SK-MEL-5 (cell line): ENCODE measurements at regions not wholly inside any gene's neighbourhood (a gene's known extent, or its start where the extent isn't known, plus 50 kb on each side); places are given as distances from the start of the nearest gene placed in this dataset.
"Not testable (repeated sequence)": the region's sequence is repeated elsewhere in the genome, so short reads cannot be mapped to it uniquely, and the experiment has no call there.

Experiments
- DNase-seq: peaks from one replicate; pipeline ENCODE4 v3.0.0-alpha.2; 2016; ENCODE audit warnings: low read depth, low spot score
- in situ Hi-C: cut with HindIII; loops from 2 replicates; pipeline ENCODE4 v1.10.0; 2016; ENCODE audit warnings: low sequenced_read_pairs, high pct_unique_total_duplicates, low pct_unique_long_range_greater_than_20kb

DNA sequence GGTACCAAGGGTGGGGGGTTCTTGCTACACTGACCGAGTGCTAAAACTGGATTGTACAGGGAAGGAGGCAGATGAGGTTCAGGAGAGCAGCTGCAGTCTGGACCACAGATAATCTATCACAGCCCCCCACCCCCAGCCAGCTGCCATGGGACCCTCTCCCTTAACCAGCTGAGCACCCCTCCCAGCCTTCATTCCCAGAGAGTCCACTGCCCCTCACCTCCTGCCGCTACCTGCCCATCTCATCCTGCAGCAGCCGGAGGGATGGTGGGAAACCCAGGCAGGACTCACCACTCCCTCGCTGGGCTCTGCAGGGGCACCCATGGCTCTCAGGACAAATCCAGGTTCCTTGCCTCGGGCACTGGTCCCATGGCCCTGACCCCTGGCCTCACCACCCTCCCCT, 66.7 kb downstream of the MRPL36 start:
- in situ Hi-C loops = no loop called here
- no peak for DNase-seq

DNA sequence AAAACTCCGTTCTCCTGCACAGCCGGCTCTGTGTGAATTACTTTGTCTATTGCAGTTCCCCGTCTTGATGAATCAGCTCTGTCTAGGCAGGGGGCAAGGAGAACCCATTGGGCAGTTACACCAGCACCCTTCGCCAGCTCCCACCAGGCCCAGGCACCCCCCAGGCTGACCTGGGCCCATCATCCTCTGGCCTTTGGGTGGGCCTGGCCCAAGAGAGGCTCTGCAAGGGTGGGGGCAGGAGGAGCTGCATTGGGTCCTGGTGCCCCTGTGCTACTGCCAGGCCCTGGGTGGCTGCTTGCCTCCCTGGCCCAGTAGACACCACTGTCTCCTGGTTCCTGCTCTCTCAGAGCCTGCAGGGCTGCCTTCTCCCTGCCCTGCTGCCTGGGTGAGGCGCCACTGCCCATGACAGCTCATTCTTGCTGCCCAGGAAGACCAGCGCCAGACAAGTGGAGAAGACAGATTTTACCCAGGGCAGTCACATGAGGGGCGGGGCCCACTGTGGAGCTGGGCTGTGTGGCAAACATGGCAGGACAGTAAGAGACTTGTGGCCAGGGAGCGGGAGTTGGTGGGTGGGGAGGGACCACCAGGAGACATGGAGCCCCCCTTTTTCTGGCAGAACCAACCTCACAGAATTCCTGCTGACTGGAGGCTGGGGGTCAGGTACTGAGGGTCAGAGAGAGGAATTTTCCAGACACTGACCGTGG, 67.2 kb downstream of the MRPL36 start:
- peak; percentile 38 for DNase-seq
- in situ Hi-C loops = no loop called here

- in situ Hi-C loops, DNase-seq: not testable (repeated sequence)
These were observed 67.8 kb downstream of the MRPL36 start for GRCh38 chr5:1731855-1732237.

DNA sequence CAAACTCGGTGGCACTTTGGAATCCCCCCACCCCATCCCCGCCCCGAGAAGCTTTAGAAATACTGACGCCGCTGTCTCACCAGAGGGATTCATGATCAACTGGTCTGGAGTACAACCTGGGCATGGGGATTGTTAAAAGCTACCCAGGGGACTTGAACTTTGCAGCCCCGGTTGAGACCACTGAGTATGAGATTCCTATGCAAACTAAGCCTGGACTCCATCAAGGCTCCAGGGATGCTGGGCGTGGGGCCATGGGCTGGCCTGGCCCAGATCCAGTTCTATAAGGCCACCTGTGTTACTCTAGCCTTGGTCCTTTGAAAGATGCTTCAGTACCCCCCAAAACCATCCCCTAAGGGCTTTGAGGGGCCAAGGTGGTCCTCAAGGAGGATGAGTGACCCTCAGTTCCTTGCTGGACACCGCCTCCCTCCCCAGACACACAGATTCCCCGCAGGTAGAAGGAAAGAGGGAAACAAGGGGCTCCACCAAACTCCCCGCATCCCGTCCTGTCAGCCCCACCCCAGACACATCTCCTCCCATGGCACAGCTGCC, 68.5 kb downstream of the MRPL36 start:
- in situ Hi-C loops = no loop called here
- DNase-seq = no peak

GRCh38 chr5:1730487-1730847, 69.2 kb downstream of the MRPL36 start:
- in situ Hi-C loops = no loop called here
- no peak for DNase-seq

GRCh38 chr5:1729641-1730486, 69.8 kb downstream of the MRPL36 start:
- no peak for DNase-seq
- in situ Hi-C loops = no loop called here

DNA sequence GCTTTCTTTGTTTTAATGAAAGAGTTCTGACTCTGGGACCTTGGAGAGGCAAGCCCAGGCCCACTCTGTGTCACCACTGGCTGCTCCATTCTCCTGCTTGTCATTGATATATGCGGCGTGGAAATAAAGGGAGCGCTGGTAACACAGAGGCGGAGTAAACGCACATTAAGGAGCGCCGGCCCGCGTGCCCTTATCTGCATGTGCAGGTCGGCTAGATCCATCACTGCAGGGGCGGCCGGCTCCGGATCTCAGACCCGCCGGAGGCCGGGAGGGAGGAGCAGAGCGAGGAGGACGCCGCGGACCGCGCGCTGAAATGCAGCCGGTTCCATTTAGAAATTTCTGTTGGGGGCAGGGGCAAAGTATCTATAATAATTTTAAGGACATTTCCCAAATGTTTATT, 70.8 kb downstream of the MRPL36 start:
- no peak for DNase-seq
- in situ Hi-C loops = no loop called here

GRCh38 chr5:1727571-1727970, 72.1 kb downstream of the MRPL36 start:
- in situ Hi-C loops = no loop called here
- DNase-seq = no peak

GRCh38 chr5:1726956-1727355, 72.7 kb downstream of the MRPL36 start:
- in situ Hi-C loops = no loop called here
- DNase-seq = no peak

DNA sequence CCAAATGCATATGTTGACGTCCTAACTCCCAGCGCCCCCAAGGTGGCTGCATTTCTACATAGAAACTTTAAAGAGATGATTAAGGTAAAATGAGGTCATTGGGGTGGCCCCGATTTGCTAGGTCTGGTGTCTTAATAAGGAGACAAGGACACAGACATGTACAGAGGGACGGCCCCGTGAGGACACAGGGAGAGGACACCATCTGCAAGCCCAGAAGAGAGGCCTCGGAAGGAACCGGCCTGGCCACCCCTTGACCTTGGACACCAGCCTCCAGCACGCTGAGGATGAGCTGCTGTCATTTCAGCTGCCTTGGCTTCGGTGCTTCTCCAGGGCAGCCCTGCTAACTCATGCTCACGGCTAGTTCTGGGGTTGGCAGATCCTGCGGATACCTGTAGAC, 73.2 kb downstream of the MRPL36 start:
- no peak for DNase-seq
- in situ Hi-C loops = no loop called here

DNA sequence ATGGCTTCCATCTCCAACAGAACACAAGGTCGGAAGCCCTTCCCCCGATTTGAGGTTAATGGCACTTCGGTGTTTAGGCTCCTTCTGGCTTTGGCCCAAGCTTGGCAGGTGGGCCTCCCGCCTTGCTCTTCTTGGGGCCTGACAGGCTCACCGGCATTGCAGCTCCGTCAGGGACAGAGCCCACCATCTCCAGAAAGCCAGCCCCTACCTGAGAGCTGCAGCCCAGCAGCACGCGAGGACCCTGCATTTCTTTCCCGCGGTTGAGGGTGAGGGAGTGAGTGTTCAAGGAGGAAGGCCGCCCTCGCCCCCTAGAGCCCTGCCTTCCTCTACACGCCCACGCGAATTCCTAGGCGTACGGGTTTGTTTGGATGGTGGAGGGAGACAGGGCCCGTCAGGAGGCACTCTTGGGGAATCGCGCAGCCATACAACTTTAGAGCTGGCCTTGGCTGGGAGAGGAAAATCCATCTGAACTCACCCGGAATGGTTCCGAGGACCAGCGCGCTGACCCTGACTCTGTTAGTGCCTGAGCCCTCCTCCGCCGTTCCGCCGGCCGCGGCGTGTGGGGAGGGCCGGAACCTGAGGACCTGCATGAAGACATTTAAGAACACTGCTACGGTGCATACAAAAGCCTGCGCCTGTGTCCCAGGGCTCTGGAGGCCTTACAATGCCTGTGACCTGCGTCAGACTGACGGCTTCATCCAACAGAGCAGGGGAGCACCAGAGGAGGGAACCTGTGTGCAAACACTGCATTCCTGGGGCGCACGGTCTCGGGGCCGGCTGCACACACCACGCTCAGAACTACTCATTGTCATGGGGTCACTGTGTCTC, 73.8 kb downstream of the MRPL36 start:
- DNase-seq = no peak
- in situ Hi-C loops = no loop called here

DNA sequence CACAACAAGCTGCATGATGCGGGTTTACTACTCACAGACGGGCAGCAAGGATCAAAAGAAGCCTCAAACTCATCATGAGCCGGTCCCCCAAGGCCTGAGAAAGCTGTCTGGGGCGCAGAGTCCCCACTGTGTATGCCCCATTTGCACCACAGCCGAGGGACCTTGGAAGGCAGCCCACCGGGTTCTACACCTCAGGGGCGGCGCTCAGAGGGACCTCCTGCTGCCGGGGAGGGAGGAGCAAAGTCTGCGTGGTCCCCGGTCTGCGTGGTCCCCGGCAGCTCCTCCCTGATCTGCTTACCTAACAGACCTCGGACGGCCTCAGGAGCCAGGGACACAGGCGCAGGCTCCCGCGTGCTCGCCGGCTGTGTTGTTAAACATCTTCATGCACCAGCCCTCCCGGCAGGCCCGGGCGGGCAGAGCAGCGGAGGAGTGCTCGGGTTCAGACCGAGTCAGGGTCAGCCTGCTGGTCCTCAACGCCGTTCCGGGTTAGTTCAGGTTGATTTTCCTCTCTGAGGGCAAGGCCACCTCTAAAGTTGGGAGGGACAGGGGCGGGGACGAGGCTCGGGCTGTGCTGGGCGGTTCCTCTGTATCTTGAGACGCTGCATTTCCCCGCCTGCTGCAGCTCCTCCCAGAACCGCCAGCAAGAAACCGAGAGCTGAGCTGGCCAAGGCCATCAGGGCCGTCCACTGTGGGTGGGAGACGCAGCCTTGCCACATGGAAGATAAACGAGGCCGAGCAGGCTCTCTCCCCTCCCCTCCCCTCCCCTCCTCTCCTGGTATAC, 74.6 kb downstream of the MRPL36 start:
- no peak for DNase-seq
- in situ Hi-C loops = no loop called here

DNA sequence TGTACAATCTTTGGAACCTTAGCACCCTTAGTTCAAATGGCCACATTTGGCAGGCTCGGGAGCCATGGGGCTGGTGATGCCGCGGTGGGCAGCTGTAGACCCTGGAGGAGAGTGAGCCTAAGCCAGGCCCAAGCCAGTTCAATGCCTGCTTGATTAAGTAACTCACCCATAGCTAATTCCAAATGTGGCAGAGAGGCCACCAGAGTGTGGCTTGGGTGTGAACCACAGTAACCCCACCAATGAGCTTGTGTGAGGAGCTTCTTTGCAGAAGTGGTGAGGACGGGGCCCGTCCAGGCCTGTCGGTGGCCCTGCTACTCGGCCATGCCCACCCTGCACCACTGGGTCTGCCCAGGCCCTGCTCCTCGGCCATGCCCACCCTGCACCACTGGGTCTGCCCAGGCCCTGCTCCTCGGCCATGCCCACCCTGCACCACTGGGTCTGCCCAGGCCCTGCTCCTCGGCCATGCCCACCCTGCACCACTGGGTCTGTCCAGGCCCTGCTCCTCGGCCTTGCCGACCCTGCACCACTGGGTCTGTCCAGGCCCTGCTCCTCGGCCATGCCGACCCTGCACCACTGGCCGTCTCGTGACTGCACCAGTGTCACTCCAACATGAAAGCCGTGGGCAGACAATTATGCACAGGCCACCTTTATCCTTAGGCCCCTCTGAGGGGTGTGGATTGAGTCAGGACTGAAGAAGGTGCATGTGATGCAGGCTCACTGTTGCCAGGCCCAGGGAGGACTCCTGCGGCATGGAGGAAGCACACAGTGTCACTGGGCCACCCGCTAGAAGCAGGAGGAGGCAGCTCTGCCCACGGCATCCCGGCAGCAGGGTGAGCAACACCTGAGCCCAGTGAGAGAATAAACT, 75.4 kb downstream of the MRPL36 start:
- in situ Hi-C loops = no loop called here

GRCh38 chr5:1723476-1723875, 76.2 kb downstream of the MRPL36 start:
- no peak for DNase-seq
- in situ Hi-C loops = no loop called here

More for the DNA sequence above, 75.4 kb downstream of the MRPL36 start:
- DNase-seq = no peak

DNA sequence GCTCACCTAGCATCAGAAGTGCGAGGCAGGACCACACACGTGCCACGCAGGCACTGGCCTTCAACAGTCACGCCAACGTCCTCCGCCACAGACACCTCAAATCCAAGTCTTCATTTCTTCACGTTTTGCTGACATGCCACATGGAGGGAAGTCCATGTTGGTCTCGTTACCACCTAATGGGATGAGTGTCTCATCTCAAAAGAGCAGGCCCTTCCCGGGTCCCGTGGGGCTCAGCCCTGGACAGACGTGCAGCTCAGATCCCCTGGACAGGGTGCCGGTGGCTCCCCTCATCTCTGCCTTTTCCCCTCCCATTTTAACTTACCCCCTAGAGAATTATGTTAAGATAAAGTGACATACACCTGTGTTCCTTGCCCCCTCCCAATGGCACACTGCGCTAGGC, 76.8 kb downstream of the MRPL36 start:
- no peak for DNase-seq
- in situ Hi-C loops = no loop called here

DNA sequence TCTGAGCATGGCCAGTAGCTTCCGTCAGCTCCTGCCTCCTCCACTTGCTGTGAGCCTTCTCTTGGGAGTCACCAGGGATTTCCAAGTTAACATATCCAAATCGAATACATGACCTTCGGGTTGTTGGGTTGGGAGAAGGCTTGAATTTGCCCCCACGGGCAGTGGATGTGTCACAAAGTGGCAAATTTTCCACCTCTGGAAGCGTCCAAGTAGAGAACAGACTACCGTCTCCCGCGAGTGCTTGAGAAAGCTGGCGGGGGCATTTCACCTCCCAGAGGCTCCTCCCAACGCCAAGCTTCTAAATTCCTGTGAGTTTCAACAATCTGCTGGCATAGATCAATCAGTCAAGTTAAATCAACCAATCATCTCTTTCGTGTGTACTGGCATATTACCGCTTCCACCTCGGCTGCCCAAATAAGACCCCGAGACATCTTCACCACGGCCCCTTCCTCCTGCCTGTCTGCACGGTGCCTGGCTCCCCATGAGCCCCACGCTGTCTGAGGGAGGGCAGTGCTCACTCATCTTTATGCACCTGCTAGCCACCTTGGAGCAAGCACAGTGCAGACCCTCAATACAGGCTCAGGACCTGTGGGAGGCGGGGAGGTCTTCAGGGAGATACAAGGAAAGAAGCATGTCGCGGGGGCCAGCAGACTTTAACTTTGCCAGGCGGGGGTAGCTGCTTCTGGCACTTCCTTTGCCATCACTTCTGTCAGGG, 79.1 kb downstream of the MRPL36 start:
- no peak for DNase-seq
- in situ Hi-C loops = no loop called here
